HG02870 (cell line): ENCODE measurements at regions not wholly inside any gene's neighbourhood (a gene's known extent, or its start where the extent isn't known, plus 50 kb on each side); places are given as distances from the start of the nearest gene placed in this dataset.

Experiments used
- ATAC-seq: cut with Tn5 transposase; IDR thresholded peaks from one replicate; pipeline ENCODE4 v1.9.1; 2021; ENCODE audit warnings: mild to moderate bottlenecking, moderate library complexity; ENCODE audit not compliant: unreplicated experiment

DNA sequence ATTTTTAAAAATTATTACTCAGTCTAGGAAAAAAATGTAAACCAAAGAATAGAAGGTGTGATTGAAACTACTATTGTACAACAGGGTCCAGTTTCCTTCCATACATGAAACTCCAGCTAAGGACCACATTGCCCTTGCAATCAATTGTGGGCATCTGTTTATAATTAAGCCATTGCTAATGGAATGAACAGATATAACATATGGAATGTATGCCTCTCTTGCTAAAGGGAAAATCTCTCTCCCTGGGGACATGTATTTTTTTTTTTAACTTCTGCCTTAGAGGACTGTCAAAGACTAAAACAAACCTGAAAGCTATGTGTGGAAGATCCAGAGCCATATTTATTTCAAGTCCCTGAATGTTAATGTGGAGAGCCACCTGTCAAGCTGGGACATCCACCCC is 336.8 kb upstream of the MANEA start:
- no peak for ATAC-seq

DNA sequence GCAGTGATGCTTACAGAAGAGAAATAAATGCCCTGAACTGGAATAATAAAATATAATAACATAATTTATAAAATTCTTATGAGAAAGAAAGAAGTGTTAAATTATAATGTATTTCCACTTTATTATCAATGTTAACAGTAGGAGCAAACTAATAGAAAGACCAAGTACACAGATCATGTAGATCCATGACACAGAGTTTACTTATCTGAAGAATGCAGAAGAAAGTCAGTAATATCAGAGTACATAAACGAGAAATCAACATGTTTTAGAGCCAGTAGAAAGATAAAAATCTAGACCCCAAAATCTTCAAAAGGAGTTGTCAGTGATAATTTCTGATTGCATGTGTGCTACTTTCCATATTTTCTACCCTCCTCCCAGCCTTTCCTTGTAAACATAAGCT is 334.8 kb upstream of the MANEA start:
- ATAC-seq = no peak

DNA sequence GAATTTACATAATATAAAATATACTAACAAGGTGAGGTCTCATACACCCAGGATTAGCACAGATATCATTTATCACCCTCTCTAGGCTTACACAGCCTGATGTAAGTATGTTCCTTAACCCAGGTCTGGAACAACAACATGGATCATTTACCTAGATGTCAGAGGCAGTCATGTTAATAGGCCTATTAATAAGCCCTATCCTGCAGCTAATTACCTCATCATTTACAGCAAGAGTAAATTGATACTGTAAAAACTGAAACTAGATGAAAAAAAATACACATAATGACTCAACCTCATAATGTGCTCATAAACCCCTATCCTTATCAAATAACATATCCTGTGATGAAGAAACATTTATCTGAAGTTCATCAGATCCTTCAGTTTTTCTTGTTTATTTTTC is 334.3 kb upstream of the MANEA start:
- ATAC-seq = no peak

DNA sequence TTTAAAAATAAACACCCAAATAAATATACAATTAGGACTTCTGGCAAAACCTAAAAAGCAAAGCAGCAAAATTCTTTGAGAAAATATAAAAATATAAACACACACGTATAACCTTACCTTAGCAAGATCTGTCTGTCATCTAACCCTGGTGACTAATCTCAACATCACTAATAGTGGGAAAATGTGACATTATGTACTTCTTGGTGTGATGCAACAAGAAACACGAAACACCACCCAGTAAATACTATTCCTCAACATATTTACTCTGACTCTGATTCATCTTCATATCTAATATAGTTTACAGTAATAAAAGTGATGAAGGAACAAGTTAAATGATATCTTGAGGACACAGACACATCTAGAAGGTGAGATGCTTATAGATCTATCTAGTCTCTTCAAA is 332.6 kb upstream of the MANEA start:
- no peak for ATAC-seq

DNA sequence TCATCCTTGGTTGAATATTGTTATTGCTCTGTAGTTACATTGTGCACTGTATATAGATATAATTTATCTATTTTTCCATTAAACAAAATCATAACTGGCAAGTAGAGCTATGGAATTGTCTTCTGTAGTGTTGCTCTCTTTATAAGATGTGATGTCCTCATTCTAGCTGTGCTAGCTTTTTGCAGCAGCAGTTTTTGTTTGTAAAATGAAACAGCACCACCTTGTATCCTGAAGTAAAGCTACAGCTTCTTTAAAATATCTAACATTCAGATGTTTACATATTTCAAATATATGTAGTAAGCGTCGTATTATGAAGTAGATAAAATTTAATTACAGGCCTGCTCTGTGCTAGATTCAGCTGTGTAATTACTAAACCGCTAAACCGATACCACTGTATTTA is 328.8 kb upstream of the MANEA start:
- ATAC-seq = no peak

DNA sequence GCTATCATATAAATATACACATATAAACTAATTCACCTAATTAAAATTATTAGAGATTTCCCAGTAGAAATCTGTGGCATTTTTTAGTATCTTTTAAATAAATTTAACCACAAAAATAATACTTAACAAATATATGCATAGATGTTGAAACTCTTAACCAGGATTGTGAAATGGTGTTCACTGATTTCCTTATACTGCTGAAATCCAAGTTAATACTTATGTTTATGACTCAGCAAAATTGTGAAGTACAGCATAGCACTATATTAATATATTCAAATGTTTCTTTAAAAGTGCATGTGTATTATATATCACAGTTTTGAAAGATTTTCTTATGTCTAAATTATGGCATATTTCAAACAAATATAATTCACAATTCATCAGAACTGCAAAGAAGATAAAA is 328.2 kb upstream of the MANEA start:
- no peak for ATAC-seq

DNA sequence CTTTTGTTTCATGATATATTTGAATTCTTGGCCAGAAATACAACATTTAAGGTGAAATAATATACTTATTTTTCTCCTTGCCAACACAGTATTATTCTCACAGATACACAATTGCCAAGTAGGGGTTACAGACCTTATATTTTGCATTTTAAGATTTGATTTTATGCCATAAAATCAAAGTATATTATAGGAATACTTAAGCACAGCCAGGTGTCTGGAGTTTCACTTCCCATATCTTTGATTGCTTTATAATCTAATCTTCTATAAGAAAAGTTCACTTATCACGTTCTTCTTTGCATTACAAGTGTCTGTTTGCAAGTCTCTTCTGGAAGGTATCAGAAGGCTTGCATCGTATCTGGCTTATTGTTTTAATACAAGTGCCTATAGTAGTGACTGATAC is 327.7 kb upstream of the MANEA start:
- ATAC-seq = no peak

DNA sequence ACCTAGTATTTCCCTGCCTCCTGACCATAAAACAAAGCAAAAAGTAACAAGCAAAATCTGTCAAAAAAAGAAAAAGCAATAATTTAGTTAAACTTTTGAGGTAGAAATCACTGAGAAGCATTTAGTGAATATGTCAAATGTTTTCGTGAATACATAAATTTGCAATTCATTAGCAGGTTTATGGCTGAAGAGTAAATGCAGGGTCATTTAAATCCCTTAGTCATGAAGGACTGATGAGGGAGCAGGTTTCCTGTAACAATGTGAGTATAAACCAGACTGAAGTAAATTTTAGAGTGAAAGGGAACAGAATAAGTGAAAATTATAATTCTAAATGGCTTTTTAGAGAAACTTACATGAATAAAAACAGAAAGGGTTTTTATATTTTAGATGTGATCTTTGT is 313.5 kb upstream of the MANEA start:
- ATAC-seq = no peak

DNA sequence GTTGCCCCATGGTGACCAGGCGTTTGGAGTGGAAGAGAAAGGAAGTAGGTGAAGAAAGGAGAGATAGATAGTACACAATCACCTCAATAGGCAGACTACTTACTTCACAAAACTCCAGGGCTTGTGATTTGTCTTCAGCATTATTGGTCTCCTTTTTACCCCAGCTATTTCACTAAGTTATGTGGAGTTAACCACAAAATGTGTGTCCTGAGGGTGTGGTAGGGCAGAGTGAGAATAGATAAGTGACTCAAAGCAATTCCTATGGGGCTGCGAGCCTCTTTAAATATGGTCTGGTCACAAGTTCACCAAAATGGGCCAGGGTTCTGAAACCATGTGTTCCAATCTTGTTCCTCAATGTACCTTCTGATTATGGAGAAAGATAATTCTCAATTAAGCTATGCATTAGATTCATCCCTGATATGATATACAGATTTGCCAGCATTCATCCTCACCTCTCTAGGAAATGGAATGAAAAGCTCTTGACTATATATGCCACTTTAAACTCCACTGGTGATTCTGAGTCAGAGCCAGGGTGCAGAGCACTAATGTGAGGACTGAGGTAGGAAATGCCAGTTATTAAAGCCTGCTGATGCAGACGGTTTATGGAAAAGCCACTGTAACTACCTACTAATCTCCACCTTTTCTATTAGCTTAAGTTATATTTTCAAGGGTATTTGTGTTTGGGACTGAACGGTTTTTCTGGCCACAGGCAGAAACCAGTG is 310.6 kb upstream of the MANEA start:
- no peak for ATAC-seq

DNA sequence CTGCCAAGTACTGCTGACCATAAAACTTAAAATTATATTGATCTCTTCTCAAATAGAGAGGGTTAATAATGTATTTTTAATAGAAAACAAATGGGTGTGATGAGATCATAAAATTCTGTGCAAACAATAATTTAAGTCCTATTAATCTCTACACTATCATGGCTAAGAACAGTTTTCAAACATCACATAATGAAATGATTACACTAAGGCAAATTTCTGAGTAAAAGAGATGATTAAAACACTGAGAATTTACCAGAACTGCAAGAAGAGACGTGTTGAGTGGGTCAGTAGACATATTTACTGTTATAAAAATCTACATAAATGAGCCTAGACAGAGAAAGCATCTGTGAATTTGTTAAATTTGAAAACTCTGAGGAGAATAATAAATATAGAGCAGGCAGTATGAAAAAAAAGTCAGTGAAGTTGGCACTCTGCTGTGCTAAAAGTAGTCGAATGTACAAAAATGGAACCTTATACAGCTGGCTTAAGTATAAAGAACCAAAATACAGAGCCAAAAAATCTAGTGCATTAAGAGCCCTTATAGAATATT is 302.6 kb upstream of the MANEA start:
- ATAC-seq = no peak

DNA sequence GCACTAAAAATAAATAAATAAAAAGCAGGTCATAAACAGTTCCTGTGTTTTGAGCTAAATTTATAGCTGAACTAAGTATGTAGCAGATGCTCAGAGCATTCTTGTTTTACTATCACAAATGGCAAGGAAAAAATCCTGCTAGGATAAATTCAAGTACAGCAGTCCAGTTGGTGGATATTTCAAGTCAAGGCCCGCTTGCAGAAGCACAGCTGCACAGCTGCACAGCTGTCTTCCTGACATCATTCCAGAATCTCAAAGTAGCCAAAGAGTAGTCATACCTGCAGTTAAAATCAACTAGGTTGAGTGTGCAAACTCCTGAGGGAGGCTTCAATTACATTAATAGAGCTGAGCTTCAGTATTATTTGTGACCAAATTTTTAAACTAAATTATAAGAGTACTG is 297.7 kb upstream of the MANEA start:
- ATAC-seq = no peak

DNA sequence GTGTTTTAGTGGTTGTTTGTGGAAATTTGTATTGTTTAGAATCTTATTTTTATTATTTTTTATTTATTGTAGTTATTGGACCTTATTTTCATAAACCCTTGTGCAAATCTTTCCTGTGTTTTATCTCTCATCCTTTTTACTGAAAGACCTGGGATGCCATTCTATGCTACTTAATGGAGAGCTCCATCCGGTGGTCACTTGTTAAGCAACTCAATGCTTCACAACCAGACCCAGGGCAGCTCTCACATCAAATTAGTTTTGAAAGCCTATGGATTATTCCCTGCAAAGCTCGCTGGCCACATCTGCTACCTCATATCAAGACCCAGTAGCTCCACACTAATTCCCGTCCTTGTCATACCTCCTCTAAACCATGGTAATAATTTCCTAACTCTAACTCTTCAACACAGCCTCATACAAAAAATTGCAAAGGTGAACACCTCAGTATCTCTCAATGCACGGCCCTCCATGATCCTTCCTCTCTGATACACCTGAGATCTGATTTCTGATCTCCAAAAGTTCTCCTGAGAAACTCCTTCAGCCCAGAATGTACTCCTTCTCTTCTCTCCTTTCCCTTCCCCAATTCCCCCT is 296.6 kb upstream of the MANEA start:
- ATAC-seq = no peak

DNA sequence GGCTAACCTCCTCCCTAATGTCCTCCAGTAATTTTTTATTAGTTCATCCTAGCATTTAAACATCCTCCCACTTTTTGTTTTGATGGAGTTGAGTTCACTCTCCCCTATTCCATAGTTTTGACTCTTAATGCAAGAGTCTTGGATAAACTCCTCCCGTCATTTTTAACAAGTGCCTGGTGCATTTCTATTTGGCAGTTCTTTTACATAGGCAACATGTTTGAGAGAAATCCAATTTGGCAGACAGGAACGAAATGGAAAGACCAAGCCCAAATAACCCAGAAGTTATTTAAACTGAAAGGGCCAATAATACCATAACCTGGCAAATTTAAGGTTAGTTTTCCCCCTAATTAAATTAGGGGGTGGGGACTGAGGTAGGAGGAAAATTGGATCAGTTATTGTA is 291.5 kb upstream of the MANEA start:
- no peak for ATAC-seq

DNA sequence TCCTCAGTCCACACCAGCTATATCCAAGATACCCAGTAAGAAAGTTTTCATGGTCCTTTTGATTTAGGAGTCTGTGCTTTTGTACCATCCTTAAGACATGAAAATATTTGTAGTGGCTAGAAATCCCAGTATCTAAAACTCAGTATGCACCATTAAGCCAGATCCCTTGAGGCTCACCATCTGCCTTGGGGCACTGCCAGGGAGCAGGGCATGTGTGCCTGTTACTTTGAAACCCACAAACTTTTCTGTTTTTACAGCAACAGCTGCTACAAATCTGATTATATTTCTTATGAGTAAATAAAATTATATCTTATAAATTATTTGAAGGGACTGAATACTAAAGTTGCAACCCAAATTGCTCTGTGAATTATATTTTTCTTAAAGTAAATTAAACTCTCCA is 290.5 kb upstream of the MANEA start:
- no peak for ATAC-seq

DNA sequence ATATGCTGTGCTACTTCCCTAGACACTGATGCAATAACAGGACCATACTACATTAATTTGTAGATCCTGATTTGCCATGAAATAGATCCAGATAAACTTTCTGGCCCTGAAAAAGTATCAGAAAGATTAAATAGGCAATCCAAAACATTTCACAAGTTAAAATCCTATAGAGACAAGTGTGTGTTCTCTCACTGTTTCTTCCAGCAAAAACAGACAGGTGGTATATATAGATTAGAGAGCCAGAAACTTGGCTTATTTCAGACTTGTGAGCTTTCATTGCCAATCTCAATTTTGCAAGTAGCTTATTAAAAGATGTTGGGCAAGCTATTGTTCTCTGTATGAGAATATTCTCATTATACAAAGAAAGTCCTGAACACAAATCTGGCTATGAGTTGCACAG is 289.1 kb upstream of the MANEA start:
- no peak for ATAC-seq

DNA sequence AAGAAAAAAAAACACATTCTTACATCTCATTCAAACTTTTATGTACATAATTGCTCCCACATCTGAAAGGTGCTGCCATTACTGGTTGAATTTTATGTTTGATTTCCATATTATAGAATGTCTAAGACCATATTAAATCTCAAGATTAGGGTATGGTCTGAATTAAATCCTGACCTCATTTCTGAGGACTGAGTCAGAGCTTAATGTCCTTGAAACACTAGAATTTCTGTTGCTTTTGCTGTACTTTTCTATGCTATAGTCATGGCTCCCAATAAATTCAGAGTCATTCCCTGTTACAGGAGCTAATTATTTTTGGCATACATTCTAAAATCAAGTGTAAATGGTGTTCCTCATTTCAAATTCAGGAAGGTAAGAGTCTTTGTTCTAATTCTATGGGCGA is 285.3 kb upstream of the MANEA start:
- no peak for ATAC-seq

DNA sequence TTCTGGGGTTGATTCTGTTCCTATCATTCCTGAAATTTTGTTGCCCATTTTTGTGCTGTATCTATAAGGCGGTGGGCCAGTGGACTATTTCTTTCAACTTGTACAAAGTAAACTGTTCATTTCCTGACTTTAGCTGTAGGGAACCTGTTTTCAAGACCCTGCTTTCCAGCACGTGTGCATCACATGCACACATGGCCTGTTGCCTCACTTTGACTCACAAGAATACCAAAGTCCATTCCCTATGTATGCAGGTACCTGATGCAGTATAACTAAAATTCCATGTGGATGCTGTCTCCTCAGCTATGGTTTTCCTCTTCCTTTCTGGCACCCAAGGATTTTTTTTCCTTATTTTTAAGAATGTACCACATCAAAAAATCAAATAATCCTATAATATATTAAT is 284.1 kb upstream of the MANEA start:
- ATAC-seq = no peak

DNA sequence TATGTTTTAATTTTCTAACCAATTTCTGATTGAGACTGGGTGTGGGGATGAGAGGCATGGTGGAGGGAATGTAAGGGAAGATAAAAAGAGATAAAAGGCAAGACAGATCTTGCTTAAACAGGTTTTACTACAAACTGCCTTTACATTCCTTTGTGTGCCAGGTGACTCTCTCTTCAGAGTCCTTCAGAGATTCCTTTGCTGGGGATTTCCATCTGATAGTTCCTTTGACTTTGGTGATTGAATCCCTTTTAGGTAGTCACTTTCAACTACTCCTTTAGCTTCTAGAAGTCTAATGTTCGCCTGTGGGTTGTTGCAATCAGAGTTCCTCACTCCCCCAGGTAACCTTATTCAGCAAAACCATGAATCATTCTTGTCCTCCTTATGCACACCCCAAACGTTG is 283.3 kb upstream of the MANEA start:
- no peak for ATAC-seq

DNA sequence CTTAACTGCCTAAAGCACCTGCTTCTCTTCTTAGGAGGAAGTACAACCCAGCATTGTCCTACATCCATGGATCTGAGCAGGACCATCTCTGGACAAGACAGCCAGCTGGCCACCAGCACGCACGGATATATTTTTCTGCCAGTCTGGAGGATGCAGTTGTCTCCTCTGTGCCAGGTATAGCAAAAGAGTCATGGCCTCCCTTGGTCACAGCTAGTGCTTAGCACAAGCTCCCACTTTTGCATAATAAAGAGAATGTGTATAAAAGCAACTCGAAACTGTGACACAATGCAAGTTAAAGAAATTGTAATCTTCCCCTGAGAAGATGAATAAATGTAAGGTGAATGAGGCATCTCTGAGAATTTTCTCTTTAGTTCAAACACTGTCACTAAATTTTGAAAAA is 267.8 kb upstream of the MANEA start:
- ATAC-seq = no peak

DNA sequence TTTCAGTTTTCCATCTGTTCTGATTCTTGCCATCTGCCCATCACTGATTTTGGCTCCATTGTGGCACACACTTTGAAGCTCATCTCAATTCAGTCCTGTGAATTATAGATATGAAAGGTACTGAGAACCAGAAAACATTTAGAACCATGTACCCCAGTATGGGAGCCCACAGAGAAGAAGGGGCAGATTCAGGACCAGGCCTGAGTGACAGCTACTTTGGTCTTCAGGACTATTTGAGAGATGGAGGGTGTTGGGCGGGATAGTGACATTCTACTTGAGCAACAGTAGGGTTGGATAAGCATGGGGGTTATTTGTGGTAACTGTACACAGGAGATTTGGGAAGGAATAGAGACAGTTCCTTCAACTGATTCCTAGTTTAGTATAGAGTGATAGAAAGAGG is 259.2 kb upstream of the MANEA start:
- ATAC-seq = no peak

DNA sequence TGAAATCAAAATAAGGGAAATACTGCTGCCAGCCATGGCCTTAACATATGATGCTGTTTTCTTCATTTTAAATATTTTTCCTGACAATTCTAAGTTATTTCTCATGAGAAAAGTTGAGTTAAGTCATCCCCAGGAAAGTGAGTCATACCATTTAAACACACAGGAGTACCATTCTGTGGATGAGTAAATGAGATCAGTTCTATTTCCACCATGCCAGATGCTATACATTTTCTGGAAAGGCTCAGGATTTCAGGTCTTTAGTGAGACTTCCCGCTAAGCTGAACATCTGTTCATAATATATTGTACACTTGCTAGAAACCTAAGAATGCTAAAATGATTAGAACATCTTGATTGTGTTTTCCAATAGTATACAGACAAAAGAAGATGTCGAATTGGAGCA is 256.2 kb upstream of the MANEA start:
- ATAC-seq = no peak

DNA sequence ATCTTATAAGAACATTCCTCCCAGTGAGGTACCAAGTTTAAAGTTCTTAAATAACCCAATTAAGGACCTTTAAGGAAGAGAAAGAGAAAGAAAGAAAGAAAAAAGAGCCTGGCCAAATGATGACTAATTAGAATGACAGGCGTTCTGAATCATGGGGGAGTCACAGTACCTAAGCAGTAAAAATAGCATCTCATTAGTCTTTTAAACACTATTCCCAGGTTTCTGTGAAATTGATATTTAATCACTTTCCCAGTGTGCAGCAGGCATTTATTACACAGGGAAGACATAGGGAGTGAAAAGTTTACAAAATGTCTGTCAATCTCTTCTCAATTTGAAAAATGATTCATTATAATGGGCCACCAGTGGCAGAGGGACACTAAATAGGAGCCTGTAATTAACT is 251.4 kb upstream of the MANEA start:
- ATAC-seq = no peak

DNA sequence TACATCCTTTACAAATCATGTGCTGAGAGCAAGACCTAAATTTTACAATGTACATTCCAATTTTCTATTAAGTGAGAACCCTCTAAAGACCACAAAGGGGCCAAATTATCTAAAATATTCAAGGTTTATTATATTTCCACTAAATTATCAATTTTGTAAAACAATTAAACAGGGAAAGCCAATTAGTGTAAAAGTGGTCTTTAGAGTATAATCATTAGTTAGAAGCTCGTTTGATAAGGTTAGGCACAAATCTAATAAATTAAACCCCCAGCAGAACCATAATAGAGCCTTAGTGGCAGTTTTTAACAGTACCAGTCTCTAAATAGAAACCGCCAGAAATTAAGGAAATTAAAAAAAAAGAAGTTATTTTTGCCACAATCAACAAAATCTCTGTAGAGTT is 249.1 kb upstream of the MANEA start:
- ATAC-seq = no peak
